Keratinocyte (primary cell): ENCODE measurements at regions not wholly inside any gene's neighbourhood (a gene's known extent, or its start where the extent isn't known, plus 50 kb on each side); places are given as distances from the start of the nearest gene placed in this dataset.

Experiments
- DNase-seq: peaks from one replicate; pipeline ENCODE4 v3.0.0-alpha.2; 2011; ENCODE audit warnings: low read depth, missing footprints, low spot score
- FAIRE-seq: peaks from 2 replicates; lab custom pipeline; 2011; peaks lifted over from hg19 to GRCh38; lab: Jason Lieb, UNC
- H2AFZ ChIP-seq: 2 replicates; pipeline ENCODE4 v1.6.0; 2012; ENCODE audit warnings: low read length, control low read depth, inconsistent platforms; ENCODE audit not compliant: control insufficient read depth
- H3K27ac ChIP-seq: 2 replicates; pipeline ENCODE4 v1.5.1; 2011; ENCODE audit warnings: low read length; ENCODE audit not compliant: control insufficient read depth, insufficient read depth
- H3K27me3 ChIP-seq: 3 replicates; pipeline ENCODE4 v1.6.0; 2011; ENCODE audit warnings: low read length; ENCODE audit not compliant: control insufficient read depth, insufficient read depth; ENCODE audit errors: extremely low read depth
- H3K36me3 ChIP-seq, 2 experiments: 2 replicates in 1 of 2; 3 replicates in 1 of 2; pipeline ENCODE4 v1.5.1; 2011; ENCODE audit warnings: low read length in 2 of 2, mild to moderate bottlenecking in 1 of 2; ENCODE audit not compliant: control insufficient read depth in 2 of 2, insufficient read depth in 2 of 2; ENCODE audit errors: extremely low read depth in 1 of 2
- H3K4me1 ChIP-seq: 3 replicates; pipeline ENCODE4 v1.5.1; 2011; ENCODE audit warnings: low read length; ENCODE audit not compliant: control insufficient read depth, insufficient read depth; ENCODE audit errors: extremely low read depth
- H3K4me2 ChIP-seq: 3 replicates; pipeline ENCODE4 v1.6.0; 2011; ENCODE audit warnings: low read depth, low read length; ENCODE audit not compliant: control insufficient read depth, insufficient read depth; ENCODE audit errors: extremely low read depth
- H3K4me3 ChIP-seq, 3 experiments: fragments of 200-600 bp in 1 of 3; sonication (generic) in 1 of 3; 2 replicates in 2 of 3; 3 replicates in 1 of 3; pipeline ENCODE4 v1.5.1; 2011 to 2016; ENCODE audit warnings: low read length in 3 of 3, mild to moderate bottlenecking in 3 of 3, control low read depth in 2 of 3, inconsistent platforms in 1 of 3, low read depth in 1 of 3, mixed read lengths in 1 of 3, mixed run types in 1 of 3, moderate library complexity in 1 of 3; ENCODE audit not compliant: control insufficient read depth in 2 of 3, insufficient read depth in 2 of 3; ENCODE audit errors: extremely low read depth in 1 of 3
- H3K79me2 ChIP-seq: 2 replicates; pipeline ENCODE4 v1.6.0; 2012; ENCODE audit warnings: low read length; ENCODE audit not compliant: control insufficient read depth, insufficient read depth
- H3K9ac ChIP-seq: 3 replicates; pipeline ENCODE4 v1.6.0; 2011; ENCODE audit warnings: low read length; ENCODE audit not compliant: control insufficient read depth, insufficient read depth; ENCODE audit errors: extremely low read depth
- H3K9me1 ChIP-seq: 3 replicates; pipeline ENCODE4 v1.6.0; 2011; ENCODE audit warnings: low read length; ENCODE audit not compliant: control insufficient read depth, insufficient read depth; ENCODE audit errors: extremely low read depth
- H3K9me3 ChIP-seq: 2 replicates; pipeline ENCODE4 v1.5.1; 2012; ENCODE audit warnings: low read depth, low read length; ENCODE audit not compliant: control insufficient read depth
- H4K20me1 ChIP-seq: 3 replicates; pipeline ENCODE4 v1.6.0; 2011; ENCODE audit warnings: low read length; ENCODE audit not compliant: control insufficient read depth, insufficient read depth; ENCODE audit errors: extremely low read depth
- EZH2 ChIP-seq: IDR thresholded peaks from one replicate; pipeline ENCODE4 v1.6.1; 2012; ENCODE audit warnings: inconsistent platforms, mild to moderate bottlenecking, low read length, moderate library complexity
- dilution Hi-C: fragments of 300-500 bp; cut with MboI; formaldehyde crosslinking; loops from one replicate; pipeline ENCODE4 v1.7.0; 2020; ENCODE audit warnings: low sequenced_read_pairs; ENCODE audit not compliant: extremely low pct_ligation_motif_present
- TF ChIP-seq, protein P1 (sequence below), 3 experiments: IDR thresholded peaks in 1 of 3; conservative IDR thresholded peaks in 1 of 3; optimal IDR thresholded peaks in 1 of 3; 2 replicates in 2 of 3; 3 replicates in 1 of 3; pipeline versions ENCODE3 to v1.5.1; 2011; ENCODE audit warnings: low read length in 3 of 3, mild to moderate bottlenecking in 3 of 3, moderate library complexity in 2 of 3, control low read depth in 1 of 3, inconsistent platforms in 1 of 3; ENCODE audit not compliant: insufficient read depth in 2 of 3; ENCODE audit errors: extremely low read depth in 1 of 3

DNA sequence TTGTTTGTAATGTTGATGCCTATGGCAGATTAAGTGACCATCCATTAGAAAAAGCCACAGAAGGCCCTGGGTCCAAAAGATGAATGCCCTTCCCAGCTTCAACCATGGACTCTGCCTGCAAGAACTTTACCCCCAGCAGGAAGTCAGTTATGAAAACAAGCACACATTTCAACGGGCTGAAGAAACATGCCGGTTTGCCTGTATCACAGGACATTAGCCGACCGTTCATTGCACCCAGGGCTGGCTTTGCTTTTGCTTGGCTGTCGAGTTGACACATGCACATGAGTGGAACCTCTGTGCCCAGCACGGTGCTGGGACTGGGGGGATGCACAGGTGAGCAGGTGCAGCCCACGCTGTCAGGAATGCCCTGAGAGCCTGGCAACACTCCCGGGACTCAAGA, 1087.0 kb downstream of the BCL11B start:
- no peaks in the 10 kb centered on the region for H3K36me3 ChIP-seq
- no peaks in the 10 kb centered on the region for H3K9me3 ChIP-seq
- dilution Hi-C loops, result no loop called here
- FAIRE-seq (no peak), DNase-seq (no peak)
- TF ChIP-seq, protein P1, sequence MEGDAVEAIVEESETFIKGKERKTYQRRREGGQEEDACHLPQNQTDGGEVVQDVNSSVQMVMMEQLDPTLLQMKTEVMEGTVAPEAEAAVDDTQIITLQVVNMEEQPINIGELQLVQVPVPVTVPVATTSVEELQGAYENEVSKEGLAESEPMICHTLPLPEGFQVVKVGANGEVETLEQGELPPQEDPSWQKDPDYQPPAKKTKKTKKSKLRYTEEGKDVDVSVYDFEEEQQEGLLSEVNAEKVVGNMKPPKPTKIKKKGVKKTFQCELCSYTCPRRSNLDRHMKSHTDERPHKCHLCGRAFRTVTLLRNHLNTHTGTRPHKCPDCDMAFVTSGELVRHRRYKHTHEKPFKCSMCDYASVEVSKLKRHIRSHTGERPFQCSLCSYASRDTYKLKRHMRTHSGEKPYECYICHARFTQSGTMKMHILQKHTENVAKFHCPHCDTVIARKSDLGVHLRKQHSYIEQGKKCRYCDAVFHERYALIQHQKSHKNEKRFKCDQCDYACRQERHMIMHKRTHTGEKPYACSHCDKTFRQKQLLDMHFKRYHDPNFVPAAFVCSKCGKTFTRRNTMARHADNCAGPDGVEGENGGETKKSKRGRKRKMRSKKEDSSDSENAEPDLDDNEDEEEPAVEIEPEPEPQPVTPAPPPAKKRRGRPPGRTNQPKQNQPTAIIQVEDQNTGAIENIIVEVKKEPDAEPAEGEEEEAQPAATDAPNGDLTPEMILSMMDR (optimal IDR thresholded peaks at IDR 0.05 in 1 of 3, IDR thresholded peaks at IDR 0.05 in 1 of 3, conservative IDR thresholded peaks at IDR 0.05 in 1 of 3; ENCODE audit: extremely low read depth in 1 of 3, insufficient read depth in 2 of 3, low read length in 3 of 3), result no peak
- TF ChIP-seq EZH2, result no peak
- peaks cover 14% of the 10 kb centered on the region for H3K4me1 ChIP-seq
- H3K27me3 ChIP-seq, result no peaks in the 10 kb centered on the region
- H3K79me2 ChIP-seq, result no peaks in the 10 kb centered on the region
- H3K27ac ChIP-seq, result no peak overlapping the region
- no peak overlapping the region for H3K4me2 ChIP-seq
- H2AFZ ChIP-seq, result no peak overlapping the region
- no peaks in the 10 kb centered on the region for H3K9me1 ChIP-seq
- H3K9ac ChIP-seq, result no peak overlapping the region
- no peaks in the 10 kb centered on the region for H4K20me1 ChIP-seq
- H3K4me3 ChIP-seq, result no peak overlapping the region

DNA sequence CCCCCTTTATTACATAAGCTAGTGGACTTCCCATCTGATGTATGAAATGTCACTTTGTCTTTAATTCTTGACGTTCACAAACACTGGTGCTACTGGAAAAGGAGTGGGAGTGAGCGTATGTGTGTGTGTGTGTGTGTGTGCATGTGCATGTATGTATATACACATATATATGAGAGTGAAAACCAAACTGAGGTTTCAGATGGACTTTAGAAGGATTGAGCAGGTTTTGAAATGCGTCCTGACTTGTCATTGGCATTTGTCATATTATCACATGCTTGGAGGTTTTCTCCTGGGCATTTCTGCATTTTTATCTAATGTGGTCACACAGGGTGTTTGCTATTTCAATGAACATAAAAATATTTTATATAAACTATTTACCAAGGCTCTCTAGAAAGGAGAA, 1085.9 kb downstream of the BCL11B start:
- dilution Hi-C loops, result no loop called here
- Histone ChIP-seq H3K4me1 (peaks cover 14% of the 10 kb centered on the region), H2AFZ (no peak overlapping the region), H3K36me3 (no peaks in the 10 kb centered on the region), H4K20me1 (no peaks in the 10 kb centered on the region), H3K9me1 (no peaks in the 10 kb centered on the region), H3K27me3 (no peaks in the 10 kb centered on the region), H3K4me3 (peak overlapping the region in 2 of 3 experiments; percentile 29 to 40), H3K9ac (no peak overlapping the region), H3K79me2 (no peaks in the 10 kb centered on the region), H3K4me2 (peak overlapping the region; percentile 85), H3K9me3 (no peaks in the 10 kb centered on the region), H3K27ac (peak overlapping the region; percentile 13)
- FAIRE-seq, result no peak
- TF ChIP-seq EZH2, result no peak
- TF ChIP-seq, protein P1 (optimal IDR thresholded peaks at IDR 0.05 in 1 of 3, IDR thresholded peaks at IDR 0.05 in 1 of 3, conservative IDR thresholded peaks at IDR 0.05 in 1 of 3; ENCODE audit: extremely low read depth in 1 of 3, insufficient read depth in 2 of 3, low read length in 3 of 3), result no peak
- DNase-seq, result no peak
